K562 (cell line): ENCODE measurements at regions not wholly inside any gene's neighbourhood (a gene's known extent, or its start where the extent isn't known, plus 50 kb on each side); places are given as distances from the start of the nearest gene placed in this dataset.

Source experiments
- ATAC-seq: fragments of 200-7000 bp; cut with Tn5 transposase; 3 replicates; pipeline ENCODE4 v1.9.1; 2020; ENCODE audit warnings: moderate library complexity
- BruUV-seq: library from RNA; stranded (reverse); fragments of 400-500 nt; replicated peaks from 2 replicates; lab custom pipeline; 2021; lab: Mats Ljungman, UMichigan
- CTCF ChIA-PET: fragments of 300-600 bp; formaldehyde crosslinking; extraction: SDS; loops from one replicate; lab custom pipeline; 2021; ENCODE audit warnings: low intra/inter-chr PET ratio; lab: Yijun Ruan, JAX
- POLR2A ChIA-PET: fragments of 300-600, 350-650 bp; sonication (Branson Sonifier 250); formaldehyde crosslinking; extraction: SDS; loops from one replicate; lab custom pipeline; 2021; ENCODE audit warnings: antibody characterized with exemption, inconsistent platforms; lab: Yijun Ruan, JAX
- DNase-seq, 4 experiments: peaks; one replicate each; pipeline versions ENCODE4 v3.0.0 to v3.0.0-alpha.2; 2011 to 2018; ENCODE audit warnings: low spot score in 3 of 4, mixed read lengths in 3 of 4; ENCODE audit errors: extremely low read depth in 1 of 4
- FAIRE-seq: peaks from 2 replicates; lab custom pipeline; 2011; peaks lifted over from hg19 to GRCh38; lab: Jason Lieb, UNC
- H2AFZ ChIP-seq: 2 replicates; pipeline ENCODE4 v1.6.0; 2011; ENCODE audit warnings: low read depth, low read length, control low read depth, inconsistent platforms
- H3K27ac ChIP-seq: fragments of 200-600 bp; 3 replicates; pipeline ENCODE4 v1.8.0; 2011; ENCODE audit warnings: low read depth, mild to moderate bottlenecking, control low read depth, inconsistent platforms, low read length, moderate library complexity, mixed read lengths; ENCODE audit errors: extremely low read depth
- H3K27me3 ChIP-seq, 2 experiments: fragments of 300-600 bp in 1 of 2; 2 replicates in 1 of 2; 3 replicates in 1 of 2; pipeline versions ENCODE4 v1.6.0 to v1.8.0; 2011; ENCODE audit warnings: inconsistent platforms in 2 of 2, low read length in 2 of 2, mild to moderate bottlenecking in 1 of 2, mixed read lengths in 1 of 2, moderate library complexity in 1 of 2; ENCODE audit not compliant: control insufficient read depth in 2 of 2, insufficient read depth in 2 of 2
- H3K36me3 ChIP-seq: fragments of 300-600 bp; 3 replicates; pipeline ENCODE4 v1.8.0; 2011; ENCODE audit warnings: mild to moderate bottlenecking, low read length, inconsistent platforms; ENCODE audit not compliant: control insufficient read depth, insufficient read depth
- H3K4me1 ChIP-seq, 2 experiments: fragments of 200-600 bp in 1 of 2; replicated peaks in 1 of 2; 2 replicates in 1 of 2; 3 replicates in 1 of 2; pipeline versions ENCODE4 v1.5.1 to v1.8.0; 2011; ENCODE audit warnings: inconsistent platforms in 2 of 2, low read length in 2 of 2, mild to moderate bottlenecking in 1 of 2, mixed read lengths in 1 of 2, moderate library complexity in 1 of 2; ENCODE audit not compliant: control insufficient read depth in 2 of 2, insufficient read depth in 2 of 2
- H3K4me2 ChIP-seq: 2 replicates; pipeline ENCODE4 v1.6.1; 2011; ENCODE audit warnings: low read length, control low read depth, inconsistent platforms, mixed read lengths; ENCODE audit not compliant: insufficient read depth
- H3K4me3 ChIP-seq: fragments of 200-600 bp; sonication (generic), shearing (Covaris generic); 2 replicates; pipeline ENCODE4 v1.5.1; 2016; ENCODE audit warnings: control low read depth, inconsistent platforms
- H3K79me2 ChIP-seq: fragments of 200-600 bp; 3 replicates; pipeline ENCODE4 v1.8.0; 2011; ENCODE audit warnings: low read length, inconsistent platforms; ENCODE audit not compliant: control insufficient read depth, insufficient read depth
- H3K9ac ChIP-seq, 2 experiments: 2 replicates each; pipeline versions ENCODE4 v1.6.0 to v1.6.1; 2011; ENCODE audit warnings: low read depth in 2 of 2, low read length in 2 of 2, control low read depth in 1 of 2, inconsistent platforms in 1 of 2, mild to moderate bottlenecking in 1 of 2, mixed read lengths in 1 of 2; ENCODE audit not compliant: insufficient read depth in 1 of 2
- H3K9me1 ChIP-seq: one replicate; pipeline ENCODE4 v1.6.0; 2011; ENCODE audit warnings: inconsistent platforms, mild to moderate bottlenecking, low read length, moderate library complexity; ENCODE audit not compliant: control insufficient read depth, insufficient read depth
- H3K9me3 ChIP-seq: replicated peaks from 2 replicates; pipeline ENCODE4 v1.5.1; 2011; ENCODE audit warnings: low read depth, low read length, inconsistent platforms; ENCODE audit not compliant: control insufficient read depth, insufficient read depth
- H4K20me1 ChIP-seq: replicated peaks from 2 replicates; pipeline ENCODE4 v1.6.1; 2011; ENCODE audit warnings: low read length, inconsistent platforms, mixed read lengths; ENCODE audit not compliant: control insufficient read depth, insufficient read depth
- CBX5 ChIP-seq: IDR thresholded peaks from 2 replicates; pipeline ENCODE4 v1.6.1; 2014; ENCODE audit warnings: low read depth, borderline replicate concordance
- FIP1L1 ChIP-seq: fragments of 200-400 bp; formaldehyde crosslinking; IDR thresholded peaks from 2 replicates; pipeline ENCODE4 v1.6.1; 2018; ENCODE audit warnings: mild to moderate bottlenecking, low read depth, low read length; ENCODE audit not compliant: poor library complexity, severe bottlenecking
- HDGF ChIP-seq: fragments of 450-650 bp; IDR thresholded peaks from 2 replicates; pipeline ENCODE4 v1.6.1; 2016
- RBFOX2 ChIP-seq: fragments of 200-400 bp; formaldehyde crosslinking; IDR thresholded peaks from 2 replicates; pipeline ENCODE4 v1.6.1; 2017; ENCODE audit warnings: low read depth, mild to moderate bottlenecking, low read length, moderate library complexity
- WGBS: fragments of 100-300 bp; shearing (Covaris generic); methylation state at CpG from one replicate; pipeline ENCODE4 v1.1.6; 2016; ENCODE audit warnings: low coverage, mixed read lengths; ENCODE audit not compliant: insufficient coverage; ENCODE audit errors: missing lambda C conversion rate; 5-methylcytosine and 5-hydroxymethylcytosine counted together
- in situ Hi-C: fragments of 300-500 bp; cut with MboI; formaldehyde crosslinking; loops from 4 replicates; pipeline ENCODE4 v1.15.0; 2018; ENCODE audit warnings: inconsistent platforms, mixed read lengths
- intact Hi-C: fragments of 100-400 bp; cut with micrococcal nuclease; formaldehyde crosslinking; loops from 2 replicates; pipeline ENCODE4 v1.14.2; 2022
- TF ChIP-seq, protein P1 (sequence below): fragments of 450-650 bp; formaldehyde crosslinking; IDR thresholded peaks from 2 replicates; pipeline ENCODE4 v1.4.0; 2020; ENCODE audit warnings: mild to moderate bottlenecking, mixed read lengths
- TF ChIP-seq, protein P2 (sequence below): IDR thresholded peaks from 2 replicates; pipeline ENCODE4 v1.6.1; 2012; ENCODE audit warnings: low read depth, low read length, improper control_type of control experiment, borderline replicate concordance

DNA sequence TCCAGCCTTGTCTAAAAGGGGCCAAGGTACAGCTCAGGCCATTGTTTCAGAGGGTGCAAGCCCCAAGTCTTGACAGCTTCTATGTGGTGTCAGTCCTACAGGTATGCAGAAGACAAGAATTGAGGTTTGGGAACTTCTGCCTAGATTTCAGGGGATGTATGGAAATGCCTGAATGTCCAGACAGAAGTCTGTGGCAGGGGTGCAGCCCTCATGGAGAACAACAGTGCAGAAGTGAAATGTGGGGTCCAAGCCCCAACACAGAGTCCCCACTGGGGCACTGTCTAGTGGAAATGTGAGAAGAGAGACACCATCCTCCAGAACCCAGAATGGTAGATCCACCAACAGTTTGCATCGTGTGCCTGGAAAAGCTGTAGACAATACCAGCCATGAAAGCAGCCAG lies 400.3 kb upstream of the CAMK1G start:
- no peak overlapping the region for H2AFZ ChIP-seq
- no peak overlapping the region for H3K4me3 ChIP-seq
- ChIA-PET CTCF (no interaction called here), POLR2A (no interaction called here)
- ATAC-seq (no peak), DNase-seq (no peak), FAIRE-seq (no peak)
- no TSS peak for BruUV-seq
- H3K4me2 ChIP-seq = no peak overlapping the region
- in situ Hi-C loops = no loop called here
- no peaks in the 10 kb centered on the region for H3K27me3 ChIP-seq
- no peaks in the 10 kb centered on the region for H3K9me1 ChIP-seq
- intact Hi-C loops = no loop called here
- no peaks in the 10 kb centered on the region for H3K79me2 ChIP-seq
- H3K27ac ChIP-seq = no peak overlapping the region
- H3K9me3 ChIP-seq = no peaks in the 10 kb centered on the region
- H3K9ac ChIP-seq = no peak overlapping the region
- no peaks in the 10 kb centered on the region for H3K36me3 ChIP-seq
- WGBS = 0% methylated on average over 1 of the region's 1 CpG
- TF ChIP-seq CBX5 (0 out of 2 replicates have a peak, but pooled peaks have one; percentile 54), FIP1L1 (no peak), HDGF (no peak), RBFOX2 (no peak)
- TF ChIP-seq, protein P1, sequence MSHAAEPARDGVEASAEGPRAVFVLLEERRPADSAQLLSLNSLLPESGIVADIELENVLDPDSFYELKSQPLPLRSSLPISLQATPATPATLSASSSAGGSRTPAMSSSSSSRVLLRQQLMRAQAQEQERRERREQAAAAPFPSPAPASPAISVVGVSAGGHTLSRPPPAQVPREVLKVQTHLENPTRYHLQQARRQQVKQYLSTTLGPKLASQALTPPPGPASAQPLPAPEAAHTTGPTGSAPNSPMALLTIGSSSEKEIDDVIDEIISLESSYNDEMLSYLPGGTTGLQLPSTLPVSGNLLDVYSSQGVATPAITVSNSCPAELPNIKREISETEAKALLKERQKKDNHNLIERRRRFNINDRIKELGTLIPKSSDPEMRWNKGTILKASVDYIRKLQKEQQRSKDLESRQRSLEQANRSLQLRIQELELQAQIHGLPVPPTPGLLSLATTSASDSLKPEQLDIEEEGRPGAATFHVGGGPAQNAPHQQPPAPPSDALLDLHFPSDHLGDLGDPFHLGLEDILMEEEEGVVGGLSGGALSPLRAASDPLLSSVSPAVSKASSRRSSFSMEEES (CRISPR knock-in tag) = no peak
- TF ChIP-seq, protein P2, sequence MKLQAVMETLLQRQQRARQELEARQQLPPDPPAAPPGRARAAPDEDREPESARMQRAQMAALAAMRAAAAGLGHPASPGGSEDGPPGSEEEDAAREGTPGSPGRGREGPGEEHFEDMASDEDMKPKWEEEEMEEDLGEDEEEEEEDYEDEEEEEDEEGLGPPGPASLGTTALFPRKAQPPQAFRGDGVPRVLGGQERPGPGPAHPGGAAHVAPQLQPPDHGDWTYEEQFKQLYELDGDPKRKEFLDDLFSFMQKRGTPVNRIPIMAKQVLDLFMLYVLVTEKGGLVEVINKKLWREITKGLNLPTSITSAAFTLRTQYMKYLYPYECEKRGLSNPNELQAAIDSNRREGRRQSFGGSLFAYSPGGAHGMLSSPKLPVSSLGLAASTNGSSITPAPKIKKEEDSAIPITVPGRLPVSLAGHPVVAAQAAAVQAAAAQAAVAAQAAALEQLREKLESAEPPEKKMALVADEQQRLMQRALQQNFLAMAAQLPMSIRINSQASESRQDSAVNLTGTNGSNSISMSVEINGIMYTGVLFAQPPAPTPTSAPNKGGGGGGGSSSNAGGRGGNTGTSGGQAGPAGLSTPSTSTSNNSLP = no peak
- no peaks in the 10 kb centered on the region for H4K20me1 ChIP-seq
- H3K4me1 ChIP-seq = no peaks in the 10 kb centered on the region
